GM12878 (cell line): ENCODE measurements at regions not wholly inside any gene's neighbourhood (a gene's known extent, or its start where the extent isn't known, plus 50 kb on each side); places are given as distances from the start of the nearest gene placed in this dataset.

ENCODE experiments used
- BMI1 ChIP-seq: fragments of 450-650 bp; IDR thresholded peaks from 2 replicates; pipeline ENCODE4 v1.6.1; 2016; ENCODE audit warnings: mild to moderate bottlenecking, moderate library complexity, borderline replicate concordance
- EZH2 ChIP-seq: IDR thresholded peaks from 2 replicates; pipeline ENCODE4 v1.6.1; 2012; ENCODE audit warnings: low read depth, mild to moderate bottlenecking, control low read depth, inconsistent platforms, low read length, borderline replicate concordance; ENCODE audit not compliant: control insufficient read depth
- HCFC1 ChIP-seq: fragments of 150-350 bp; IDR thresholded peaks from 2 replicates; pipeline ENCODE4 v1.6.1; 2014; ENCODE audit warnings: low read length
- POLR2A ChIP-seq: IDR thresholded peaks from 2 replicates; pipeline ENCODE4 v1.6.1; 2011; ENCODE audit warnings: low read depth, mild to moderate bottlenecking, low read length
- POLR2AphosphoS2 ChIP-seq: IDR thresholded peaks from 2 replicates; pipeline ENCODE4 v1.6.1; 2011; ENCODE audit warnings: low read depth, mild to moderate bottlenecking, low read length, improper control_type of control experiment, moderate library complexity
- SIX5 ChIP-seq: IDR thresholded peaks from 2 replicates; pipeline ENCODE4 v1.6.1; 2011; ENCODE audit warnings: mild to moderate bottlenecking, low read depth, low read length, moderate library complexity; ENCODE audit not compliant: severe bottlenecking
- TF ChIP-seq, protein P1 (sequence below), 3 experiments: IDR thresholded peaks in 2 of 3; conservative IDR thresholded peaks in 1 of 3; 2 replicates each; pipeline ENCODE4 v1.5.1; 2011; ENCODE audit warnings: low read depth in 3 of 3, low read length in 3 of 3, mild to moderate bottlenecking in 3 of 3, control low read depth in 2 of 3, moderate library complexity in 2 of 3, inconsistent platforms in 1 of 3, mixed read lengths in 1 of 3; ENCODE audit not compliant: control insufficient read depth in 2 of 3, insufficient read depth in 1 of 3; ENCODE audit errors: extremely low read depth in 1 of 3

DNA sequence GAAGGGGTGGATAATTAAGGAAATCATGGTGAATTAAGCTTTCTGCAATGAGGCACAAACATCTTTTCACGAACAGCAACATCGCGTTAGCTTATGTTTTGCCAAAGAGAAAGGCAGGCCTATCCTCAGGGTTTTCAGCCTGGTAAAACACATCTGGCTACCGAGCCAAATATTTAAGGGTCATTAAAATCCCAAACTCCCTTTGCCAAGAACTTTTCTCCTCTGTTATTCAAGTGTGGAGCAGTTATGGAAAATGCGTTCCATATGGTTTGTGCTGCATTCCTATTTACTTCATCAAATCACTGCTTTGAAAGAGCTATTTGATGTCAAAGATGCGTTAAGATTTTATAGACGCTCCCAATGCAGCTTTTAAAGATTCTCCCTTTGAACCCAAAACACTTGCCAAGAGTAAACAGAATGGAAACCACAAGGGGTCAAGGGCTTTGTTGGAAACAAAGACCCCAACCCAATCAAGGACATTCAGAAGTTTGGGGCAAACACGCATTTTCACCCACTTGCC is 308.3 kb upstream of the CDH5 start:
- TF ChIP-seq, protein P1, sequence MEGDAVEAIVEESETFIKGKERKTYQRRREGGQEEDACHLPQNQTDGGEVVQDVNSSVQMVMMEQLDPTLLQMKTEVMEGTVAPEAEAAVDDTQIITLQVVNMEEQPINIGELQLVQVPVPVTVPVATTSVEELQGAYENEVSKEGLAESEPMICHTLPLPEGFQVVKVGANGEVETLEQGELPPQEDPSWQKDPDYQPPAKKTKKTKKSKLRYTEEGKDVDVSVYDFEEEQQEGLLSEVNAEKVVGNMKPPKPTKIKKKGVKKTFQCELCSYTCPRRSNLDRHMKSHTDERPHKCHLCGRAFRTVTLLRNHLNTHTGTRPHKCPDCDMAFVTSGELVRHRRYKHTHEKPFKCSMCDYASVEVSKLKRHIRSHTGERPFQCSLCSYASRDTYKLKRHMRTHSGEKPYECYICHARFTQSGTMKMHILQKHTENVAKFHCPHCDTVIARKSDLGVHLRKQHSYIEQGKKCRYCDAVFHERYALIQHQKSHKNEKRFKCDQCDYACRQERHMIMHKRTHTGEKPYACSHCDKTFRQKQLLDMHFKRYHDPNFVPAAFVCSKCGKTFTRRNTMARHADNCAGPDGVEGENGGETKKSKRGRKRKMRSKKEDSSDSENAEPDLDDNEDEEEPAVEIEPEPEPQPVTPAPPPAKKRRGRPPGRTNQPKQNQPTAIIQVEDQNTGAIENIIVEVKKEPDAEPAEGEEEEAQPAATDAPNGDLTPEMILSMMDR (IDR thresholded peaks at IDR 0.05 in 2 of 3, conservative IDR thresholded peaks at IDR 0.05 in 1 of 3; ENCODE audit: control insufficient read depth in 2 of 3, extremely low read depth in 1 of 3, insufficient read depth in 1 of 3, low read depth in 3 of 3, low read length in 3 of 3): no peak
- no peak for TF ChIP-seq HCFC1
- no peak for TF ChIP-seq POLR2AphosphoS2
- no peak for TF ChIP-seq BMI1
- no peak for TF ChIP-seq EZH2
- TF ChIP-seq POLR2A: no peak
- TF ChIP-seq SIX5: no peak
